ENCODE measurements at regions not wholly inside any gene's neighbourhood (a gene's known extent, or its start where the extent isn't known, plus 50 kb on each side); places are given as distances from the start of the nearest gene placed in this dataset.

DNA sequence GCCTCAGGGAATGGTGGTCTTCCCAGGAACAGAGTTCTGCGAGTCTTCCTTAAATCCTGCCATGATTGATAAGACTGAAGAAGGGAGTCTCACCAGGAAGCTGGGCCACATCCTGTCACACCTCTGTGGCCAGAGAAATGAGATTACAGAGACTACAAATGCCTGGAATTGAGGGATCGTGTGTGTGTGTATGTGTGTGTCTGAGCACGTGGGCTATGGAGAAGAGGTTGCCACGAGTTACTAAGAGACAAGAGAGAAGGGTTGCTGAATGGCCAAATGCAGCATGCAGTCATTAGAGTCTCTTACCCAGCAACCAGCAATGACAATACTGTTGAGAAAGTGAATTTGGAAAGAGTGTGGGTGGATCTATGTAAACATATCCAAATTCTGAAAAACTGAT, 443.1 kb downstream of the MFSD1 start:
- FAIRE-seq (no peak), DNase-seq (ENCODE audit: insufficient read length, low spot score) (no peak)
- TF ChIP-seq PAX5 (IDR thresholded peaks at IDR 0.05; ENCODE audit: insufficient read depth, low read length, severe bottlenecking): no peak
- TF ChIP-seq POLR2A (IDR thresholded peaks at IDR 0.05; ENCODE audit: low read depth, low read length): no peak
- no peak for TF ChIP-seq SPI1 (IDR thresholded peaks at IDR 0.05; ENCODE audit: low read depth, low read length)
- no peak for TF ChIP-seq POU2F2 (IDR thresholded peaks at IDR 0.05; ENCODE audit: low read depth, low read length)
- TF ChIP-seq TAF1 (IDR thresholded peaks at IDR 0.05; ENCODE audit: low read depth, low read length): no peak
- TF ChIP-seq POLR2AphosphoS5 (IDR thresholded peaks at IDR 0.05; ENCODE audit: low read depth, low read length): no peak

DNA sequence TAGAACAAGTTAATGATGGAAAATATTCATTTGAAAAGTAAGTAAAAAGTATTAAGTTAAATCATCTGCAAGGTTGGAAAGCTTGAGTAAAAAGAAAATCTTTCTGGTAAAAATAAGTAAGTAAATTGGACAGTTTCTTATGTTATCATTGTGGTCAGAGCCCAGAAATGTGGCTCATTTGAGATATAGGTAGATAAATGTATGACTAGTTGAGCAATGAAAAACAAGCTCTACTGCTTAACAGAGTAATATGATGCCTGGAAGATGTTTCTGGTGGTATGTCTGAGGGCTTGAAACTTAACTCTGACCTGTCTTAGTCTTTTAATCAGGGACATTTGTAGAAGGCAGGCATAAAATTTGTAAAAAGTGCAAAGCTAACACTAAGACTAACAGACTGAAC, 444.0 kb downstream of the MFSD1 start:
- FAIRE-seq (no peak), DNase-seq (ENCODE audit: insufficient read length, low spot score) (no peak)
- TF ChIP-seq POLR2A (IDR thresholded peaks at IDR 0.05; ENCODE audit: low read depth, low read length) (no peak), SPI1 (IDR thresholded peaks at IDR 0.05; ENCODE audit: low read depth, low read length) (no peak), POLR2AphosphoS5 (IDR thresholded peaks at IDR 0.05; ENCODE audit: low read depth, low read length) (no peak), TAF1 (IDR thresholded peaks at IDR 0.05; ENCODE audit: low read depth, low read length) (no peak), POU2F2 (IDR thresholded peaks at IDR 0.05; ENCODE audit: low read depth, low read length) (no peak), PAX5 (IDR thresholded peaks at IDR 0.05; ENCODE audit: insufficient read depth, low read length, severe bottlenecking) (no peak)

DNA sequence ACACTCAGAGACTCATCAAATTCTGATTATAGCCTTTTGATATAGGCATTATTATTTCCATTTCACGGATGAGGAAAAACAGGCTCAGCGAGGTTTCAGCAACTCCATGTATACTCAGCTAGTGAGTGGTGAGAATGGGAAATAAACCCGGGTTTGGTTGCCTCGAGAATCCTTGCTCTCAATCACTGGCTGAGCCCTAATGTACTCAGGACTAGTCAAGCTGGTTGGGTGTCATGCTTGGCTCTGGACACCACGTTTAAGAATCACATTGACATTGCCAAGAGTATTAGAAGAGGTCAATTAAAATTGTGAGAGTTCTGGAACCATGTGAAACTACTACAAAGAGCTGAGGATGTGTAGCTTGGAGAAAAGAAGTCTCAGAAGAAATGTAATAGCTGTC, 444.5 kb downstream of the MFSD1 start:
- FAIRE-seq (no peak), DNase-seq (ENCODE audit: insufficient read length, low spot score) (no peak)
- TF ChIP-seq SPI1 (IDR thresholded peaks at IDR 0.05; ENCODE audit: low read depth, low read length) (no peak), POU2F2 (IDR thresholded peaks at IDR 0.05; ENCODE audit: low read depth, low read length) (no peak), POLR2AphosphoS5 (IDR thresholded peaks at IDR 0.05; ENCODE audit: low read depth, low read length) (no peak), PAX5 (IDR thresholded peaks at IDR 0.05; ENCODE audit: insufficient read depth, low read length, severe bottlenecking) (no peak), POLR2A (IDR thresholded peaks at IDR 0.05; ENCODE audit: low read depth, low read length) (no peak)

DNA sequence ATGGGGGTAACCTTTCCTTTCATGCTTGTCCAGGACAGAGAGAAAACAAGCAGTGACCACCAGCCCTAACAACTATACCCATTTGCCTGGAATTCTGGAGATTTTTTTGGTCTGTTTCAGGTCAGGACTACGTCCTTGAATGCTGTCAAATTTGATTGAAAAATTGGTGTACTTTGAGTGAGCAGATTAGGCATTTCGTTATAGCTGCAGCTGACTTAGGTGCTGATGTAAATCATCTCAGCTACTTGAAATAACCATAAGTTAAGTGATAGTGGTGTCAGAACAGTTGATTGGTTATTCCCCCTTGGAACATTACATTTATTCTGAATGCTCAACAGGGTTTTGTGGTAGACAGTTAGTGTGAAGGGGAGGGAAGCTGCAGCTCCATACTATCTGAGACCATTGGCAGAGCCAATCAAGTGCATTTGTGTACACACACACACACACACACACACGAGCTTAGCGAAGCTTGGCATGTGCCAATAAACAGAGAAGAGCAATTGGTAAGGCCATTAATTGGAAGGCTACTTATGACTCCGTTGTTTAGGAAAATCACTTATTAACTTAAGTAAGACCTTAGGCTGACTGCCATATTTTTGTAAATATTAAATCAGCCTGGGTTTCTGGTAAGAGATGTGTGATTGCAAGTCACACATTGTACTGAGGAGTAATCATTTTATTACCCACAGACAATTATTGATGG, 447.8 kb downstream of the MFSD1 start:
- TF ChIP-seq POU2F2 (IDR thresholded peaks at IDR 0.05; ENCODE audit: low read depth, low read length) (no peak), POLR2AphosphoS5 (IDR thresholded peaks at IDR 0.05; ENCODE audit: low read depth, low read length) (no peak), POLR2A (IDR thresholded peaks at IDR 0.05; ENCODE audit: low read depth, low read length) (no peak), TAF1 (IDR thresholded peaks at IDR 0.05; ENCODE audit: low read depth, low read length) (no peak), PAX5 (IDR thresholded peaks at IDR 0.05; ENCODE audit: insufficient read depth, low read length, severe bottlenecking) (no peak), SPI1 (IDR thresholded peaks at IDR 0.05; ENCODE audit: low read depth, low read length) (no peak)
- no peak for FAIRE-seq
- DNase-seq (ENCODE audit: insufficient read length, low spot score): no peak

DNA sequence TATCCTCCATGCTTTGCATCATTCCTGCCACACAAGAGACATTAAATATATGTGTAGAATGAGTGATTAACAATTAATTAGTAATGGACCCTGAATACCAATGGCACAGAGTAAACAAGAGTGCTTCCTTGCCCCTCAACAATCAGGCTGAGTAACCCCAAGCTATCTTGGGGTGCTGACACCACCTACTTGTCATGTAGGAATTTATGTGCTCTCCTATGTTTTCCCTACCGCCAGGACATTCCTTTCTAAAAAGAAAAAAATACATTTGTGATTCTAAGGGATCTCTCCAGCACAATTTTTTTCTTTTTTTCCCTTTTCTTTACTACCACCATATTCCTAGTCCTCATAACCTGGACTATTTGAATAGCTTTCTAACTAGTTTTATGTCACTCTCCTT, 449.1 kb downstream of the MFSD1 start:
- no peak for FAIRE-seq
- TF ChIP-seq TAF1 (IDR thresholded peaks at IDR 0.05; ENCODE audit: low read depth, low read length): no peak
- TF ChIP-seq SPI1 (IDR thresholded peaks at IDR 0.05; ENCODE audit: low read depth, low read length): no peak
- no peak for TF ChIP-seq POLR2A (IDR thresholded peaks at IDR 0.05; ENCODE audit: low read depth, low read length)
- TF ChIP-seq POLR2AphosphoS5 (IDR thresholded peaks at IDR 0.05; ENCODE audit: low read depth, low read length): no peak
- TF ChIP-seq PAX5 (IDR thresholded peaks at IDR 0.05; ENCODE audit: insufficient read depth, low read length, severe bottlenecking): no peak
- TF ChIP-seq POU2F2 (IDR thresholded peaks at IDR 0.05; ENCODE audit: low read depth, low read length): no peak
- no peak for DNase-seq (ENCODE audit: insufficient read length, low spot score)

DNA sequence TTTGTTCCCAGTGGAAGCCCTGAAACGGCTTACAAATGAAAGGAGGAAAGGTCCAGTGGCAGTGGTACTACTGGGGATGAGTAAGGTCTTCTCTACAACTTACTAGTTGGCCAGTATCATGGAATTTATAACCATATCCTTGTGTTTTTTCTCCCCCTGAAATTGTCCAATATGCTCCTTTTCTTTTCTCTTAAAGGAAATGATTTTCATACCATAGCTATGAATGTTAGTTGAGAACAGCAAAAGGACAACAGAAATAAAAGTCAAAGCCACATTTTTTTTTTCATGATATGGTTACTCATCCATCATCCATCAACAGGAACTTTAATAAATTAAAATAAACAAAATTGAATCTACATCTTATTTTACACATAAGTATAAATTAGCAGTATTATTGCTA, 450.4 kb downstream of the MFSD1 start:
- DNase-seq (ENCODE audit: insufficient read length, low spot score) (no peak), FAIRE-seq (no peak)
- no peak for TF ChIP-seq PAX5 (IDR thresholded peaks at IDR 0.05; ENCODE audit: insufficient read depth, low read length, severe bottlenecking)
- no peak for TF ChIP-seq POLR2A (IDR thresholded peaks at IDR 0.05; ENCODE audit: low read depth, low read length)
- TF ChIP-seq SPI1 (IDR thresholded peaks at IDR 0.05; ENCODE audit: low read depth, low read length): no peak
- no peak for TF ChIP-seq POU2F2 (IDR thresholded peaks at IDR 0.05; ENCODE audit: low read depth, low read length)
- no peak for TF ChIP-seq TAF1 (IDR thresholded peaks at IDR 0.05; ENCODE audit: low read depth, low read length)
- TF ChIP-seq POLR2AphosphoS5 (IDR thresholded peaks at IDR 0.05; ENCODE audit: low read depth, low read length): no peak

DNA sequence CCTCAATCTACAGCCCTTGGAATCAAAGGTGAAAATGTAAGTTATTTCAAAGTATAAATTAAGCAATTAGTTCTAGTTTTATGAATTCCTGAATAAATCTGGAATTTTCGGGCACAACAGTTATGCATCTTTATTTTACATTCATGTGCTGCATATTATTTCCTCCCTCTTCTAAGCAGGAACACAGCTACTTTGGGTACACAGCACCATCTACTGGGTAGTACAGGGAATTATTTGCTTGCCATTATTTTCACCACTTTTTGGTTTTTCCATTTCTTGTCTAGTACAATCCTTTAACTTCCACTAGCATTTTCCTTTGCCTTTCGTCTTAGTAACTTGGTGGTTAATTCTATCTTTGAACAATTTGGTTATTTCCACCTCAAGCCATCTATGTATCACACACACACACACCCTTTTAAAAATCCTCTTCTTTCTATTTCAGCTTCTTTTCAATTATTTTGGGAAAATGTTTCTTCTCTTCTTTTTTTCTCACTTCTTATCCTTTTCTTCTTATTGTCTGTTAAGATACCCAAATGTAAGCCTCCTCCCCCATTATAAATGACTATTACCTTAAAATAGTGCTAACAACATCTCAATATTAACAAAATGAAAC, 451.0 kb downstream of the MFSD1 start:
- TF ChIP-seq PAX5 (IDR thresholded peaks at IDR 0.05; ENCODE audit: insufficient read depth, low read length, severe bottlenecking): no peak
- no peak for TF ChIP-seq TAF1 (IDR thresholded peaks at IDR 0.05; ENCODE audit: low read depth, low read length)
- no peak for TF ChIP-seq POLR2A (IDR thresholded peaks at IDR 0.05; ENCODE audit: low read depth, low read length)
- no peak for TF ChIP-seq SPI1 (IDR thresholded peaks at IDR 0.05; ENCODE audit: low read depth, low read length)
- FAIRE-seq (peak; percentile 65), DNase-seq (ENCODE audit: insufficient read length, low spot score) (no peak)

DNA sequence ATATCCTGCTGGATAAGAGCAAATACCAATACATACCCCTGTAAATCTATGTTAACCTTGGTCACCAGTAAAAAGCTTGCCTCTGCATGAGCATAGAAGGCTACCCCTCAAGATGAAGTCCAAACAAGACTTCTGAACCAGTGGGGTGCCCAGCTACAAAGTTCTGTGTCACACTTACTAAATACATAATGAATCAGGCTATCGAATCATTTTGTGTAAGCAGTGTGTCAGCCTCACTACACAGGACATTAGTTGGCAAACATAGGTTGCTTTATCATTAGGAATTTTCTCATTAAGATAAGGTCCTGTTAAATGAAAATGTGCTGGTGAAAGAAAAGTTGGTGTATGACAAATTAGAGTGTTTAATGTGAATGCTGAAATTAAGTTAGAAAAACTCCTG, 452.0 kb downstream of the MFSD1 start:
- TF ChIP-seq POLR2AphosphoS5 (IDR thresholded peaks at IDR 0.05; ENCODE audit: low read depth, low read length) (no peak), SPI1 (IDR thresholded peaks at IDR 0.05; ENCODE audit: low read depth, low read length) (no peak), POU2F2 (IDR thresholded peaks at IDR 0.05; ENCODE audit: low read depth, low read length) (no peak), PAX5 (IDR thresholded peaks at IDR 0.05; ENCODE audit: insufficient read depth, low read length, severe bottlenecking) (no peak), POLR2A (IDR thresholded peaks at IDR 0.05; ENCODE audit: low read depth, low read length) (no peak), TAF1 (IDR thresholded peaks at IDR 0.05; ENCODE audit: low read depth, low read length) (no peak)
- DNase-seq (ENCODE audit: insufficient read length, low spot score) (no peak), FAIRE-seq (no peak)

DNA sequence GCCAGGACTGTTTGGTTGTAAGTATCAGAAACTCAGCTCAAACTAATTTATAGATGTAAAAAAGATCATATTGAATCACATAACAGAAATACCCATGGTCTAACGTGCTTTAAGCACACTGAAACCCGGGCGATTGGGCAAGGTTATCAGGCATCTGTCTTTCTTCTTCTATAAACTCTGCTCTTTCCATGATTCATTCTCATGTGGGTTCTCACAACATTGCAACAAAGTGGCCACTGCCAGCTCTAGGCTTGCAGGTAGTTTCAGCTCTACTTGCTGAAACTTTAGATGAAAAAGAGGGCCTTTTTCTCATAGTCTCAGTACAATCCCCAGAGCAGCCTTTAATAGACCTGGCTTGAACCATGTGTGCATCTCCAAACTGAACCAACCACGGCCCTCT, 456.1 kb downstream of the MFSD1 start:
- no peak for DNase-seq (ENCODE audit: insufficient read length, low spot score)
- FAIRE-seq: no peak
- no peak for TF ChIP-seq TAF1 (IDR thresholded peaks at IDR 0.05; ENCODE audit: low read depth, low read length)
- no peak for TF ChIP-seq SPI1 (IDR thresholded peaks at IDR 0.05; ENCODE audit: low read depth, low read length)
- TF ChIP-seq POLR2AphosphoS5 (IDR thresholded peaks at IDR 0.05; ENCODE audit: low read depth, low read length): no peak
- TF ChIP-seq POLR2A (IDR thresholded peaks at IDR 0.05; ENCODE audit: low read depth, low read length): no peak
- TF ChIP-seq PAX5 (IDR thresholded peaks at IDR 0.05; ENCODE audit: insufficient read depth, low read length, severe bottlenecking): no peak
- no peak for TF ChIP-seq POU2F2 (IDR thresholded peaks at IDR 0.05; ENCODE audit: low read depth, low read length)
